Hematopoietic multipotent progenitor cell (in vitro differentiated cells): ENCODE measurements at regions not wholly inside any gene's neighbourhood (a gene's known extent, or its start where the extent isn't known, plus 50 kb on each side); places are given as distances from the start of the nearest gene placed in this dataset.
"Not testable (repeated sequence)": the region's sequence is repeated elsewhere in the genome, so short reads cannot be mapped to it uniquely, and the experiment has no call there.

Experiments
- DNase-seq, 3 donors: peaks; one replicate each; pipeline ENCODE4 v3.0.0-alpha.2; 2011 to 2015; ENCODE audit warnings: low read depth in 2 of 3, low spot score in 2 of 3

DNA sequence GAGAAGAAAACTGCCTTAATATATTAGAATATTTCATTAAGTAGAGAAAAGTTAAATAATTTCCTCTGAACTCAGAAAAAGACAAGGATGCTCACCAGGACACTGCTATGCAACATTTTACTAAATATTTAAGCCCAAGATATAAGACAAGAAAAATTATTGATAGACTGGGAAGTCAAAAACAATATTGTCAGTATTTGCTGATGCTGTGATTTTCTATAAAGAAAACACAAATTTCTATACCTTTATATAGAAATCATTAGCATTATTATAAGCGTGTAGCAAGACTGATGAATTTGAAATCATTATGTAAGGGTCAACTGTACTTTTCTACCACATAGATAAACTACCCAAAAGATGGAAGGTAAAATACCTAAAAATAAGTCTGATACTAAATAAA is 451.0 kb downstream of the RNF144A start:
- no peak for DNase-seq

DNA sequence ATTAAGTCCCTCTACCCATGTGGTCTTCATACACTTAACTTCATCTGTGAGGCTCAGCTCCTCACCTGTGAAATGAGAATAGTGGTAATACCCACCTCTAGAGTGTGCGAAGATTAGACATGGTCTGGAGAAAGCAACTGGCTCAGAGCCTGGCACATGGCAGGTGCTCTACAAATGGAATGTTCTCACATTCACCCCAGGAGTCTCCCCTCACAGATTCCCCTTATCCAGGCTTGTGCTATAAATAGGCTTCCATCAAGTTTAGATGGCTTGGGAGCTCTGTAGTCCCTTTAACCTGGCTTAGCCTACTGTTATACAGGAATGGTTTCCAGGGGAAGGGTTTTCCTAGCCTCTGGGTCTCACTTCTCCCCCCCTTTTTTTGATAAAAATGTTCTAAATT is 455.9 kb downstream of the RNF144A start:
- no peak for DNase-seq

DNA sequence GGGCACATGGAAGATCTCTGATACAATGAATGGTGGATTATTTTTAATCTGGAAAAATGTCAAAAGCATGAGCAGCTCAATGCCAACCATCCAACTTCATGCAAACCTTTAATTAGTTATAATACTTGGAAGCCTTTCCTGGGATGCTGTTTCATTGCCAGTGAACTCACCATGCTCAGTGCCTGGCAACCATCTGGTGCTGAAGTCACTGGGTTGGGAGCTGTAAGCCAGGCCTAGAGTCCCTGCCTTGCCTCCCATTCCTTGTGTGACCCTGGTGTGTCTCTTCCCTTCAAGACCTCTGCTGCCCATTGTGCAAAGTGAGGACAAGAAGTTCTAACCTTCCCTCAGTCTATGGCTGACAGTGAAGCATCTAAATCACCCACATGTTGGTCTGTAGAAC is 458.7 kb downstream of the RNF144A start:
- no peak for DNase-seq

DNA sequence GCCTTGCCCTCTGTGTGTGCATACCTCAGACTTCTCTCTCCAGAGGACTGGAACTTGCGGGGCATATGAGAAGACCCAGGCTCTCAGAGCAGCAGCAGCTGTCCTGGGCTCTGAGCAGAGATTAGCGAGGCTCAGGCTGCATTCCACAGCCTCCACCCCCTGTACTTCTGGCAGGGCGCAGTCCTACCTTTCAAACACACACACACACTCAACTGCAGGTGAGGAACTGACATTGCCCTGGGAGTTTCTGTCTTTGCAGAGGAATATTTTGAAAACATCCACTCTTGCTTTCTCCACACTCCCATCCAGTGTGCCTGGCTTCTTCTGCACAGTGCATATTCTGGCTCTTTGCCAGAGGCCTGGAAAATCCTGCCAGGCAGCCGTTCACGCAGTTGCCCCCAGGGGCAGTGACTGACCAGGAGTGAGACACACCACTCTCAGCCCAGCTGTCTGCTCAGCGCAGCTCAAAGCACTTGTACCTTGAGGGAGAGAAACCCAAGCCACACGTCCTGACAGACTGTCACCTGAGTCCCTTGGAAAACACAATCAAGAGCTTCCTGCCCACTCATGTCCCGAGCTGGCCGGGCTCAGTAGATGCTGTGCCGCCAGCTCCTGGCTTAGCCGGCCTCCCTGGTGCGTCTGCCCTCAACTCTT is 460.8 kb downstream of the RNF144A start:
- DNase-seq, result no peak

DNA sequence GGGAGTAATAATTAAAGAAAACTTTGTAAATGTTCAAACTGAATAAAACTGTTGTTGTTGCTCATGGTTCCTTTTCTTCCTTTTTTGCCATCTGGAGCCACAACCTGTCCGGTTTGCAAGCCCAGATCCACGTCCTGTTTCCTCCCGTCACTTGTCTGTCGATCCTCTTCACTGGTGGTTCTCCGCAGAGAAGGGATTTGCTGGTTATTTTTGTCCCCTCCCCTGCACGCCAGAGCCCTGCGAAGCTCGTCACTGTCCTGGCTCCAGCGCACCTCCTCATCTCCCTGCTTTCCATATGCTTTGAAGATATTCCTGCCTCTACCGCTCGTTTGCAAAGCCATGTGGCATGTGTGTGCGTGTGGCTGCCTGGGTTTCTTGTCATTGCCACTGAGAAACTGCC is 461.4 kb downstream of the RNF144A start:
- DNase-seq, result peak in 1 of 3 donors; percentile 31

DNA sequence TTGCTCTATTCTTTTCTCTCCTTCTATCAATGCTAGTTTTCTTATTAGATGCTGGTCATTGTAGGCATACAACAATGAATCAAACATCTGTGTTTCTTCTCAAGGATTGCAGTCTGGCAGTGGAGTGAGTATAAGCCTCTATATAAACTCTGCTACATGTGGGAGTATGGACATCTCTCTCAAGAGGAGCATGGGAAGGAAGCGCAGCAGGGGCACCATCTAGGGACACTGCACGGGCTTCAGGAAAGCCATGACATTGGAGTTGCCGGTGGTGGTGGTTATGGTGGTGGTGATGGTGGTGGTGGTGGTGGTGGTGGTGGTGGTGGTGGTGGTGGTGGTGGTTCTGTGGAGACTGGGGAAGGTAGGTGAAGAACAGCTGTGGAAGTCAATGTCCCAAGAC is 462.6 kb downstream of the RNF144A start:
- DNase-seq, result no peak

DNA sequence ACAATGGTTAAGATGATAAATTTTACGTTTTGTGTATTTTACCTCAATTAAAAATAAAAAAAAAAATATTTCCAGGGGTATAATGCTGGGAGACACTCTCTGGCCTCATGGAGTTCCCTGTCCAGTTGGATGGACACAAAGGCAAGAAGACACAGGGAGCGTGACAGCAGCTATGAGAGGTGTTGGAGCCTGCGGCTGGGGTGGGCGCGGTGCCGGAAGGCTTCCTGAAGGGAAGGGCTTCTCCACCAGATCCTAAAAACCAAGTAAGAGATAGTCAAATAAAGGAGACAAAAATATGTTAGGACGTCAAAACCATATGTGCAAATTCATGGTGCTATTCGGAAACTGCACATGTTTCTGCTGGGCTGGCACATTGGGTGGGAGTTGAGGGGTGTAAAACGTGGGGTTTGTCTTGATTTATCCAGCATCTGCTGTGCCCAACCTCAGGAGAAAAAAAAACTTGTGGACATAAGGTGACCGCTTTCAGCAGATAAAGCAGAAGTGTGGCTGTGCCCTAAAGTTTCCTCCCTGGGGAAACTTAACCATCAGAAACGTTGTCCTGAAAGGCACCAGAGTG is 467.6 kb downstream of the RNF144A start:
- no peak for DNase-seq

DNA sequence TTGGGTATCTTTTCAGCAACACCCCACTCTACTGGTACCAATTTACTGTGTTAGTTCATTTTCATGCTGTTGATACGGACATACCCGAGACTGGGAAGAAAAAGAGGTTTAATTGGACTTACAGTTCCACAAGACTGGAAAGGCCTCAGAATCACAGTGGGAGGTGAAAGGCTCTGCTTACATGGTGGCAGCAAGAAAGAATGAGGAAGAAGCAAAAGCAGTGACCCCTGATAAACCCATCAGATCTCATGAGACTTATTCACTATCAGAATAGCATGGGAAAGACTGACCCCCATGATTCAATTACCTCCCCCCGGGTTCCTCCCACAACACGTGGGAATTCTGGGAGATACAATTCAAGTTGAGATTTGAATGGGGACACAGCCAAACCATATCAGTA is 473.1 kb downstream of the RNF144A start:
- not testable (repeated sequence) for DNase-seq

DNA sequence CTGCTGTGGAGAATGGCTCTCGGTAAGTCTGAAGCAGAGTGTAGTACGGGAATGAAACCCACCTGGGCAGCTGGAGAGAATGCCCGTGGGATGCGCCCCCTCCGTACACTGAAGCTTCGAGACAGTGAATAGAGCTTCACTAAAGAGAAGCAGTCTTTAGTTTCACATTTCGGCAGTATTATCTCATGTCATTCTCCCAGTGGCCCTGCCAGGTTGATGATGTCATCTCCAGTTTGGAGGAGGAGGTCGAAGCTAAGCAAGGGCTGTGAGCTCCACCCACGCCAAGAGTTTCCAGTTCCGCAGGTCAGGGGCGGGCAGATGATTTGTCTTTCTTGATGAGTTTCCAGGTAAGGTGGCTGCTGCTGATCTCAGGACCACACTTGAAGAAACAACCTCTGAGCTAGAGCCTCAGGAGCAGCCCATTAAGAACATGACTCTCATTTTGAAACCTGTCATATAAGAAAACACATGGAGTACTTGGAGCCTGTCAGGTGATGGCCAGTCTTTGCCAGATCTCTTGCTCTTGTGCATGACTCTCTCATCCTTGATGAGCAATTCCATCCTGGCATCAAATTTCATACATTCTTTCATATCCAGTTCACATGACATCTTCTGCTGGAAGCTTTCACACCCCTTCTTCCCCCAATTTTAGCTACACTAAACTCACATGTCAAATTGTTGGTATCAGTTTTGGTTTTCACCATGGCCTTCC is 475.0 kb downstream of the RNF144A start:
- DNase-seq, result no peak

DNA sequence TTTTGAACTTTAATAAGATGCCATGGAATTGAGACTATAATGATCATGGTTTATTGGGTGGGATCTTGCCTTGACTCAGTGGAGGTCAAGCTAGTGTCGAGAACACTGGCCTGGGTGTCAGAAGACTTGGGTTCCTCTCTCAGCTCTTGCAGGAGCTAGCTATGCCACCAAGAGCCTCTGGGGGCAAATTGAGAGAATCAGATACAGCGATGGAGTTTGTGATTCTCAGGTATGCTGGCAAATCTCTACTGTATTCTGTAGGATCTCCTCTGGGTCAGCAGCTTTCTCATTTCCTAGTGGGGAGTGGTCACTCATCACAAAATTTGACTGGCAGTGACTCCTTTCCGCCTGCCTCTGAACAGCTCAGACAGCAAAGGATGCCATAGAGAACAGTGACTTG is 477.0 kb downstream of the RNF144A start:
- no peak for DNase-seq

DNA sequence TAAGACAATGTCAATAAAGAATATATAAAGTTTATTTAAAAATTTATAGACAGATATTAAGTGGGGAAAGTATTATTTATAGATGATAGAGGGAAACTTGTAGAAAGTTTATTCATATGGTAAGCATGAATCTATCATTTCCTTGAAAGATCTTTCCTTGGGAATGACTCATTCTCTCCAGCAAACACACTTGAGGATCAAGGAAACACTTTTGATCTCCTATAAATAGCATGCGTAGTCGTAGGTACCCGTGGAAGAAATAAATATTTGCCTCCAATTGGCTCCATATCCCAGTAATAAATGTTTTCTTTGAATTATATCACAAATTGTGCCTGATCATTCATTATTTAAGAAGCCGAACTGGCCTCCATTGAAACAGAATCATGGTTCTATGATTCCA is 483.4 kb downstream of the RNF144A start:
- DNase-seq, result no peak

DNA sequence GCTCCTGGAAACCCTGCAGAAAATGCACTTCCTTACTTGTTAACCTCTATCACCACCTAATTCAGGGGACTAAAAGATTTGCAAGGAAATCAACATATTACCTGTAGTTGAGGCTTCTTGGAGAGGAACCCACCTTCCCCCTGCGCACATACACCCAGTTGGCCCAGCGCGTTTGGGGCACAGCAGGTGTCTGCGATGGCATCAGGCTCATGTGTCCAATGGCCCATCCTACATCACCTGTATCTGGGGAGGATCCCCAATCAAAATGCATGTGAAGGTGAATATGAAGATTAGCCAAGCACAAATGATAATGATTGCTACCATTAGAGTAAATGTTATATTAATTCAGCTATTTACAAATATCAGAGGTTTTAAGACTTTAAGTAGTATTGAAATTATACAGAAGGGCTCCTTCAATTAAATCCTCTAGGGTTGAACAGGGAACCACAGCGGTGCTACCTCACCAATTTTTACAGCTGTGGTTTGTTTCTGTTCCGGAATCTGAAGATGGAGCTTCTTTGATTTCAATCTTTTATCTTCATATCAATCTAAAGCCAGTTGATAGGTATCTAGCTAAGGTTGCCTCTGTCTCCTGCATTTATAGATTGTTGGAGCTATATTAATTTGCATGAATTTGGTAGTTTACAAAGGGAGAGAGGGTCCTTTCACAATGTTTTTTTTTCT is 486.0 kb downstream of the RNF144A start:
- no peak for DNase-seq

DNA sequence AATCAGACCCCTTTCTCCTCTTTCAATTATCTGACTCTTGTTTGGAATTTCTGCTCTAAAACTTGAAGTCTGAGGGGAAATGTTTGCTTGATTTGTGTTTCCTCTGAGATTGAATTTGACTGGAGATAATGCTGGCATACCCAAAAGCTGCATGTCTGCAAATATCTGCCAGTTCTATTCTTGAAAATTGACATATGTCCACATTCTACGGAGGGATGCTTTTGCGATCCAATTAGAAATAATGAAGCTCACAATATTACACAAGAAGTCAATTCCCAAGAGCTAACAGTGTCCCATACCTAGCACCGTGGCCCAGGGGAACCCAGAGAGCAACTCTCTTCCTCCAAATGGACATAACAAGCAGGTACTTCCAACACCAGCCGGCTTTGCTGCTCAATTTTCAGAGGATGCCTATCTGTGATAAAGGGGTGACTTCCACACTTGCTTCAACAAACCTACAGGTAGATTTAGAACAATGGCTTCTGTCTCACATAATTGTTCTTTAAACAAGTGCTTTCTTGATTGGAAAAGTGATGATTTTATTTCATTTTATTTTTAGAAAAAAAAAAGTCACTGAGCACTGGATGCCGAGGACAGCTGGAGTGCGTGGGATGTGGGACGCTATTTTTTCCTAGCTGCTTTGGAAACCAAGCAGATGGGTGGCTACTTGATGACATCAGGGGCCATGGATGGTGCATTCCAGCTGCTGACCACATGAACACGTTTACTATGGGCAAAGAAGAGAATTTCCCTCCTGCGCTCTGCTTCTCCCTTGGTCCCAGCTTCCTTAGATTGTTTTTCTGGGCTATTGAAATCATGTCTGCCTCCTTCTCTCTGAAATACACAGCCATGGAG is 488.9 kb downstream of the RNF144A start:
- no peak for DNase-seq

DNA sequence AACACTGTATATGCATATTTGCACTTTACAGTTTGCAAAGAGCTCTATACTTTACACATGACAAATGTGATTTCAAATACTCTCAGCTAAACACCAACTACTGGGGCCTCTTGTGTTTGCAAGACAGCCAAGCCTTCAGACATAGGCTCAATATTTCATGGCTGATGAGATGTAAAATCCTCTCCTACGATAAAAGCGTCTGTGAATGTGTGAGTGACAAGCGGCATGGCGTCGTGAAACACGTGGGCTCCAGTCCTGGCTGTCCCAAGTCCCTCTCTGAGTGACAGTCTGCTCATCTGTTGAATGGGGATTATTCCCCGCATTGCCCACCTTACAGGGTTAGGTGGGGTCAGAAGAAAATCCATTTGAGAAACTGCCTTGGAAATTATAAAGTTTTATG is 489.8 kb downstream of the RNF144A start:
- no peak for DNase-seq

DNA sequence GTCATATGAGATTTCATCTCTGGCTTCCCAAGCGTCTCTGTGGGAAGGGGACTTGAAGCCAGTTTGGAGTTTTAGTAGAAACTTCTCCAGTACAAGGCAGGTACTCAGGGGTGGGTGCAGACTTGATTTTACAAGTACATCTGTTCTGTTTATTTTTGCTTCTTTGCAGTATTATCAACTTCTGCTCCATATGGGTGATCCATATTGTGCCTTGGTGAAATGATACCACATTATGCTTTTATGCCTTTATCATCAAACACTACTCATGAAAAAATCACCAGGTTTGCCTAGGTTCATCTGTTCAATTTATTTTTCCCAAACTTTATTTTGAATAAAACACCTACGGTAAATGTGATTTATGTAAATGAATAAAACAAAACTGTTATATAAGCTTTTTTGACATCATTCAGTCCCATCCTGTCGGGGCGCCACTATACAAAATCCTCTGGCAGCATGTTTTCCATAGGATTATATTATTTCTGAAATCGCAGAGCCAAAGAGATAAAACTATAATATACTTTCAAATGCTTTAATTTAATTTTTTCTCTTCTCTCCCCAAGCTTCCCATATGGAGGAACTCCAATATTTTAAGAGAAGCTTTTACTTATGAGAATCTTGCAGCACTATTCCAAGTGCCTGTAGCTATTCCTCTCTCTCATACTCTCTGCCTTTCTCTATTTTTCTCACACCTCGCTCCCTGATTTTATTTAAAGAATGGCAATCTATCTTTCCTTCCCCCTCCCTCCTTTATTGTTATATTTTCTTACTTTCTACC is 490.9 kb downstream of the RNF144A start:
- no peak for DNase-seq

DNA sequence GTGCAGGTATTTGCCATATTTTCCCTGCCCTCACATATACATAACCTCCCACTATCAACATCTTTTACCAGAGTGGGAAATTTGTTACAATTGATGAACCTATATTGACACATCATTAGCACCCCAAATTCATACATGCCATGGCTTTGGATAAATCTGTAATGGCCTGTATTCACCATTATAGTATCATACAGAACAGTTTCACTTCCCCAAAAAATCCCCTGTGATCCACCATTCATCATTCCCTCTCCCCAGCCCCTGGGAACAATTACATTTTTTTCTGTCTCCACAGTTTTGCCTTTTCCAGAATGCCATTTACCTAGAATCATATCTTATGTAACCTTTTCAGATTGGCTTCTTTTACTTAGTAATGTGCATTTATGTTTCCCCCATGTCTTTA is 494.5 kb downstream of the RNF144A start:
- no peak for DNase-seq

DNA sequence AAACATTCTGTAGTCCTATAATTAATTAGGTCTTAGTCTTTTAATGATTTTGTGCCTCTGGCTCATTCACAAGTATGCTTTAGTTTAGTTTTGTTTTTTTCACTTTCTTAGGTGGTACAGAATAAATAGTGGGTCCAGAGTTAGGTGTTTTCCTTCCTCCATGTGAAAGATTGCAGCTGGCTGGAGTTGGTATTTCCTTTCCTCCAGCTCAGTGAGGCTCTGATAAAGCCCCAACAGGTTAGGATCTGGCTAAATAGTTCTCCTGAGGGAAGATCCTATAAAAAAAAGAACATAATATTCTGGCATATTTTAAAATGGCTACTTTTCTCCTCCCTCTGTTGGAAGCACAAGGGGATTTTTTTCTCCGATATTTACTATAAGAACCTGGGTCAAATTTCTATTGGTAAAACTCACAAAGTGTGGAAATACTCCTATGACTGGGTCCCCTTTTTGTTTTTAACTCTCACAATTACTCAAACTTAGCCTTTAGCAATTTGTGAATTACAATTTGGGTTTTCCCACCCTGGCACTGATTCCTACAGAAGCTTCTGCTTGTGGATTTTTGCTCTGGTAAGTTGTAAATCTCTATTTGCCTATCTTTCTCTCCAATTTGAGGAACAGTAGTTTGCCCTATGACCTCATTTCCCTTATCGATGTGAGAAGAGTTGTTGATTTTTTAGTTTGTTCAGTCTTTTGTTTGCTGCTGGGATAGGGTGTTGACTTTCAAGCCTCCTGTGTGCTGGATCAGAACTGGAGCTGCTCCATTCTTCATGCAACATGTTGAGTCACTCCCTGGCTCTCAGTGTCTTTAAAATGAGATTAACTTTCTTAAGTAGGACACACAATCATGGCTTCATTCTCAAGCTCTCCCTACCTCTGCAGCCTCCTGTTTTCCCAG is 500.9 kb downstream of the RNF144A start:
- no peak for DNase-seq

DNA sequence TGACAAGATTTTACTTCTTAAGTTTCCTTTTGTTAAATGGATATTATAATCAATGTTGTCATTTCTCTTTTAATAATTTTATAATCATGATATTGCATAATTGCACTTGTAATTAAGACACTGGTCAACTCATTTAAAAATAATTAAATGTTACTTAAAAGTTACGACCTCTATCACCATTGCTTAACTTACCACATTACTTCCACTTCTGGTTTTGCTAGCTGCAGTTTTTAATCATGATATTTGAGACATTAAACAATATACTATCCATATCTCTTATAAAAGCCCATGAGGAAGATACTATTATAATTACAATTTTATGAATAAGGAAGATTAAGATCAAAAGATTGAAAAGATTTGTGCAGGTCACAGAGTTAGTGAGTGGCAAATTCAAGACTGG is 502.0 kb downstream of the RNF144A start:
- no peak for DNase-seq

DNA sequence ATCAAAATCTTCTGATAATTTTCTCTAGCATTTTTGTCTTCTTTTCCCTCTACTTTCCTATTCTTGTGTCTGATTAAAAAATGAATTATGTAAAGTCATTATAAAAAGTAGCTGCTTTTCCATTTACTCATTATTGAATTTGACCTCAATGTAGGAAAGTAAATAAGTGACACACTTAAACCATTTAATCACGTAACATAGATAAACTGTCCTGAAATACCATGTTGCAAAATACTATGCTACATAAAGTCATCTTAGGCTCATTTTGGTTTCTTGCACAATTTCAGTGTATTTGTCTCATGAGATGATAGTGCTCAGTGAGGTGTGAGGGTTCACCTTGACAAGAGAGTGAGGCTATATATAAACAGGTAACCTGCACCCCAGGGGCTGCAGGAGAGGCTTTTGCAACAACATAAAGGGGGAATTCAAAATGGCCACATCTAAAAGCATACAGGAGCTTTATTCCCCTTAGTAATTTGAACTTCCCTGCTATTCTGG is 502.7 kb downstream of the RNF144A start:
- DNase-seq, result no peak
